Liver (tissue), 8 donors: ENCODE measurements at regions not wholly inside any gene's neighbourhood (a gene's known extent, or its start where the extent isn't known, plus 50 kb on each side); places are given as distances from the start of the nearest gene placed in this dataset.

ENCODE experiments used
- DNase-seq: peaks from one replicate; pipeline ENCODE4 v3.0.0-alpha.2; 2017; ENCODE audit warnings: low spot score
- H3K27ac ChIP-seq, 2 donors: one replicate each; pipeline ENCODE4 v1.7.0; 2013; ENCODE audit warnings: inconsistent platforms in 2 of 2, low read length in 2 of 2, control low read depth in 1 of 2, low read depth in 1 of 2, mild to moderate bottlenecking in 1 of 2
- H3K27me3 ChIP-seq, 4 donors: one replicate each; pipeline versions ENCODE4 v1.6.1 to v1.7.0; 2013; ENCODE audit warnings: low read length in 3 of 4, inconsistent platforms in 1 of 4, mild to moderate bottlenecking in 1 of 4, moderate library complexity in 1 of 4; ENCODE audit not compliant: control insufficient read depth in 4 of 4, insufficient read depth in 4 of 4
- H3K36me3 ChIP-seq, 4 donors: one replicate each; pipeline versions ENCODE4 v1.6.1 to v1.7.0; 2013; ENCODE audit warnings: low read length in 3 of 4, mild to moderate bottlenecking in 3 of 4, low read depth in 1 of 4, moderate library complexity in 1 of 4; ENCODE audit not compliant: control insufficient read depth in 4 of 4, insufficient read depth in 3 of 4
- H3K4me1 ChIP-seq, 4 donors: one replicate each; pipeline versions ENCODE4 v1.6.1 to v1.7.0; 2013; ENCODE audit warnings: low read length in 3 of 4, mild to moderate bottlenecking in 3 of 4, moderate library complexity in 1 of 4; ENCODE audit not compliant: control insufficient read depth in 4 of 4, insufficient read depth in 4 of 4
- H3K4me3 ChIP-seq, 3 donors: one replicate each; pipeline versions ENCODE4 v1.6.1 to v1.7.0; 2013; ENCODE audit warnings: low read length in 3 of 3, control low read depth in 1 of 3, low read depth in 1 of 3, mild to moderate bottlenecking in 1 of 3
- H3K9ac ChIP-seq, 2 donors: one replicate each; pipeline ENCODE4 v1.7.0; 2013; ENCODE audit warnings: low read length in 2 of 2, mild to moderate bottlenecking in 2 of 2, moderate library complexity in 2 of 2, control low read depth in 1 of 2, low read depth in 1 of 2
- H3K9me3 ChIP-seq, 4 donors: one replicate each; pipeline versions ENCODE4 v1.6.1 to v1.7.0; 2013; ENCODE audit warnings: low read length in 3 of 4; ENCODE audit not compliant: control insufficient read depth in 4 of 4
- EGR1 ChIP-seq, 2 donors: IDR thresholded peaks; 2 replicates each; pipeline ENCODE4 v1.6.1; 2016 to 2018; ENCODE audit warnings: antibody characterized with exemption in 2 of 2, low read depth in 2 of 2
- FOXA1 ChIP-seq: IDR thresholded peaks from 2 replicates; pipeline ENCODE4 v1.6.1; 2016; ENCODE audit warnings: antibody characterized with exemption
- FOXA2 ChIP-seq: IDR thresholded peaks from 2 replicates; pipeline ENCODE4 v1.6.1; 2016; ENCODE audit warnings: antibody characterized with exemption
- GABPA ChIP-seq, 2 donors: IDR thresholded peaks in 1 of 2; conservative IDR thresholded peaks in 1 of 2; 2 replicates each; pipeline ENCODE4 v1.6.1; 2016; ENCODE audit warnings: antibody characterized with exemption in 2 of 2, mild to moderate bottlenecking in 1 of 2, moderate library complexity in 1 of 2
- HNF4A ChIP-seq, 2 donors: conservative IDR thresholded peaks; 2 replicates each; pipeline ENCODE4 v1.6.1; 2016; ENCODE audit warnings: antibody characterized with exemption in 2 of 2, mild to moderate bottlenecking in 2 of 2
- HNF4G ChIP-seq: IDR thresholded peaks from 2 replicates; pipeline ENCODE4 v1.6.1; 2016; ENCODE audit warnings: antibody characterized with exemption
- JUND ChIP-seq, 2 donors: IDR thresholded peaks; 2 replicates each; pipeline ENCODE4 v1.6.1; 2016; ENCODE audit warnings: antibody characterized with exemption in 2 of 2
- NR2F2 ChIP-seq: IDR thresholded peaks from 2 replicates; pipeline ENCODE4 v1.6.1; 2016; ENCODE audit warnings: antibody characterized with exemption
- RAD21 ChIP-seq, 2 donors: IDR thresholded peaks; 2 replicates each; pipeline ENCODE4 v1.6.1; 2016; ENCODE audit warnings: antibody characterized with exemption in 2 of 2, mild to moderate bottlenecking in 2 of 2
- RXRA ChIP-seq, 2 donors: IDR thresholded peaks; 2 replicates each; pipeline ENCODE4 v1.6.1; 2017 to 2018; ENCODE audit warnings: antibody characterized with exemption in 2 of 2, mild to moderate bottlenecking in 1 of 2
- SP1 ChIP-seq: IDR thresholded peaks from 2 replicates; pipeline ENCODE4 v1.6.1; 2018; ENCODE audit warnings: antibody characterized with exemption, mild to moderate bottlenecking
- TAF1 ChIP-seq: conservative IDR thresholded peaks from 2 replicates; pipeline ENCODE4 v1.6.1; 2016; ENCODE audit warnings: antibody characterized with exemption, mild to moderate bottlenecking
- YY1 ChIP-seq: IDR thresholded peaks from 2 replicates; pipeline ENCODE4 v1.6.1; 2016; ENCODE audit warnings: antibody characterized with exemption, mild to moderate bottlenecking
- WGBS: extraction: QIAGEN DNeasy Blood & Tissue Kit; methylation state at CpG from one replicate; pipeline ENCODE4 v1.1.7; 2013; 5-methylcytosine and 5-hydroxymethylcytosine counted together
- TF ChIP-seq, protein P1 (sequence below): IDR thresholded peaks from 2 replicates; pipeline ENCODE4 v1.6.1; 2016; ENCODE audit warnings: antibody characterized with exemption
- TF ChIP-seq, protein P2 (sequence below): IDR thresholded peaks from 2 replicates; pipeline ENCODE4 v1.6.1; 2016; ENCODE audit warnings: antibody characterized with exemption, mild to moderate bottlenecking
- TF ChIP-seq, protein P3 (sequence below): IDR thresholded peaks from 2 replicates; pipeline ENCODE4 v1.6.1; 2016; ENCODE audit warnings: antibody characterized with exemption
- TF ChIP-seq, protein P4 (sequence below): fragments of 150-350 bp; IDR thresholded peaks from 2 replicates; pipeline ENCODE4 v1.5.1; 2017; ENCODE audit warnings: improper control_type of control experiment, low read depth, low read length; ENCODE audit not compliant: missing input control
- TF ChIP-seq, protein P5 (sequence below): IDR thresholded peaks from 2 replicates; pipeline ENCODE4 v1.6.1; 2016; ENCODE audit warnings: antibody characterized with exemption
- donor health status: healthy.
- donor health status: healthy.
- donor health status: healthy.
- donor health status: healthy.
- donor health status: healthy.

DNA sequence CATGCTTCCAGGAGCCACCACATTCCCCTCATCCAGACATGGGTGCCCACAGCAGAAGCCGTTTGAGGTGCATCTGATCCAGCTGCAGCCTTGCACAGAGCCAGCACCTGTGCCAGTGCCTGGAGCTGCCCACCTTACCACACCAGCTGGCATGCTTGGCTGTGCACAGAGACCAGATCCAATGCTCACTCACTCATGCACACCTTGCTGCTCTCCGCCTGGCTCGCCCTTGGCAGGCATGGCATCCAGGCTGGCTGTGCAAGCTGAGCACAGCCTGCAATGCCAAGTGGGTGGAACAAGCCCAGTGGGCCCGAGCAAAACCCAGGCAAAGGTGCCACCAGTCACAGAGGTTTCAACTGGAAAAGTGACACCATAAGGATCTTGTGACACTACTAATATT, 66.9 kb upstream of the SEMA3A start:
- Histone ChIP-seq H3K27ac (no peak overlapping the region), H3K36me3 (no peaks in the 10 kb centered on the region), H3K4me1 (no peaks in the 10 kb centered on the region), H3K27me3 (no peaks in the 10 kb centered on the region), H3K9ac (no peak overlapping the region), H3K9me3 (no peaks in the 10 kb centered on the region), H3K4me3 (no peak overlapping the region)
- TF ChIP-seq GABPA (IDR thresholded peaks at IDR 0.05 in 1 of 2, conservative IDR thresholded peaks at IDR 0.05 in 1 of 2) (no peak), HNF4A (conservative IDR thresholded peaks at IDR 0.05) (no peak), FOXA1 (no peak), JUND (IDR thresholded peaks at IDR 0.05) (no peak), RXRA (IDR thresholded peaks at IDR 0.05) (no peak), YY1 (no peak), FOXA2 (no peak), RAD21 (IDR thresholded peaks at IDR 0.05) (no peak), EGR1 (IDR thresholded peaks at IDR 0.05; ENCODE audit: low read depth in 2 of 2) (no peak), HNF4G (no peak), TAF1 (no peak), NR2F2 (no peak), SP1 (no peak)
- TF ChIP-seq, protein P1, sequence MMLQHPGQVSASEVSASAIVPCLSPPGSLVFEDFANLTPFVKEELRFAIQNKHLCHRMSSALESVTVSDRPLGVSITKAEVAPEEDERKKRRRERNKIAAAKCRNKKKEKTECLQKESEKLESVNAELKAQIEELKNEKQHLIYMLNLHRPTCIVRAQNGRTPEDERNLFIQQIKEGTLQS = no peak
- TF ChIP-seq, protein P2, sequence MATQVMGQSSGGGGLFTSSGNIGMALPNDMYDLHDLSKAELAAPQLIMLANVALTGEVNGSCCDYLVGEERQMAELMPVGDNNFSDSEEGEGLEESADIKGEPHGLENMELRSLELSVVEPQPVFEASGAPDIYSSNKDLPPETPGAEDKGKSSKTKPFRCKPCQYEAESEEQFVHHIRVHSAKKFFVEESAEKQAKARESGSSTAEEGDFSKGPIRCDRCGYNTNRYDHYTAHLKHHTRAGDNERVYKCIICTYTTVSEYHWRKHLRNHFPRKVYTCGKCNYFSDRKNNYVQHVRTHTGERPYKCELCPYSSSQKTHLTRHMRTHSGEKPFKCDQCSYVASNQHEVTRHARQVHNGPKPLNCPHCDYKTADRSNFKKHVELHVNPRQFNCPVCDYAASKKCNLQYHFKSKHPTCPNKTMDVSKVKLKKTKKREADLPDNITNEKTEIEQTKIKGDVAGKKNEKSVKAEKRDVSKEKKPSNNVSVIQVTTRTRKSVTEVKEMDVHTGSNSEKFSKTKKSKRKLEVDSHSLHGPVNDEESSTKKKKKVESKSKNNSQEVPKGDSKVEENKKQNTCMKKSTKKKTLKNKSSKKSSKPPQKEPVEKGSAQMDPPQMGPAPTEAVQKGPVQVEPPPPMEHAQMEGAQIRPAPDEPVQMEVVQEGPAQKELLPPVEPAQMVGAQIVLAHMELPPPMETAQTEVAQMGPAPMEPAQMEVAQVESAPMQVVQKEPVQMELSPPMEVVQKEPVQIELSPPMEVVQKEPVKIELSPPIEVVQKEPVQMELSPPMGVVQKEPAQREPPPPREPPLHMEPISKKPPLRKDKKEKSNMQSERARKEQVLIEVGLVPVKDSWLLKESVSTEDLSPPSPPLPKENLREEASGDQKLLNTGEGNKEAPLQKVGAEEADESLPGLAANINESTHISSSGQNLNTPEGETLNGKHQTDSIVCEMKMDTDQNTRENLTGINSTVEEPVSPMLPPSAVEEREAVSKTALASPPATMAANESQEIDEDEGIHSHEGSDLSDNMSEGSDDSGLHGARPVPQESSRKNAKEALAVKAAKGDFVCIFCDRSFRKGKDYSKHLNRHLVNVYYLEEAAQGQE = no peak
- TF ChIP-seq, protein P3, sequence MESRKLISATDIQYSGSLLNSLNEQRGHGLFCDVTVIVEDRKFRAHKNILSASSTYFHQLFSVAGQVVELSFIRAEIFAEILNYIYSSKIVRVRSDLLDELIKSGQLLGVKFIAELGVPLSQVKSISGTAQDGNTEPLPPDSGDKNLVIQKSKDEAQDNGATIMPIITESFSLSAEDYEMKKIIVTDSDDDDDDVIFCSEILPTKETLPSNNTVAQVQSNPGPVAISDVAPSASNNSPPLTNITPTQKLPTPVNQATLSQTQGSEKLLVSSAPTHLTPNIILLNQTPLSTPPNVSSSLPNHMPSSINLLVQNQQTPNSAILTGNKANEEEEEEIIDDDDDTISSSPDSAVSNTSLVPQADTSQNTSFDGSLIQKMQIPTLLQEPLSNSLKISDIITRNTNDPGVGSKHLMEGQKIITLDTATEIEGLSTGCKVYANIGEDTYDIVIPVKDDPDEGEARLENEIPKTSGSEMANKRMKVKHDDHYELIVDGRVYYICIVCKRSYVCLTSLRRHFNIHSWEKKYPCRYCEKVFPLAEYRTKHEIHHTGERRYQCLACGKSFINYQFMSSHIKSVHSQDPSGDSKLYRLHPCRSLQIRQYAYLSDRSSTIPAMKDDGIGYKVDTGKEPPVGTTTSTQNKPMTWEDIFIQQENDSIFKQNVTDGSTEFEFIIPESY = no peak
- no peak for DNase-seq
- 85% methylated on average over 4 of the region's 4 CpGs for WGBS

DNA sequence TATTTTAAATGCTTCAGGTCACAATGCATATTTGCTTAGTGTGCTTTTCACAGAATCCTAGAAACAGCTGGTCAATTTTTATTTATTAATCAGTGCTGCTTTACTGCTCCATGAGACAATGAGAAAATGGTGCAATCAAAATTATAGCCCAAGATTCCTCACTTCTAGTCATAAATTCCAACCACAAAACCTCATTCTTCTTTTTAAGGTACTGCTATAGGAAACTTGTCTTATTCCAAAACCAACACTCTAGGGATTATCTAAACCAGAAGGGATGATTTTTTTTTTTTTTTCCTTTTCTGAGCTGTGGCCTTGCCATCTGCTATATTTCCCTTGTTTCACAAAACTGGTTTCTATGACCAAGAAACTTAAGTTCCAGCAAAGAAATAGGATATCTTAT, 64.0 kb upstream of the SEMA3A start:
- Histone ChIP-seq H3K9ac (no peak overlapping the region), H3K9me3 (no peaks in the 10 kb centered on the region), H3K4me1 (no peaks in the 10 kb centered on the region), H3K27ac (no peak overlapping the region), H3K27me3 (no peaks in the 10 kb centered on the region), H3K4me3 (no peak overlapping the region), H3K36me3 (no peaks in the 10 kb centered on the region)
- TF ChIP-seq, protein P3 = no peak
- TF ChIP-seq JUND (IDR thresholded peaks at IDR 0.05) (no peak), EGR1 (IDR thresholded peaks at IDR 0.05; ENCODE audit: low read depth in 2 of 2) (no peak), RXRA (IDR thresholded peaks at IDR 0.05) (no peak), TAF1 (no peak), HNF4A (conservative IDR thresholded peaks at IDR 0.05) (no peak), HNF4G (no peak), NR2F2 (no peak), FOXA1 (no peak), SP1 (no peak), FOXA2 (no peak), YY1 (no peak)
- TF ChIP-seq, protein P4, sequence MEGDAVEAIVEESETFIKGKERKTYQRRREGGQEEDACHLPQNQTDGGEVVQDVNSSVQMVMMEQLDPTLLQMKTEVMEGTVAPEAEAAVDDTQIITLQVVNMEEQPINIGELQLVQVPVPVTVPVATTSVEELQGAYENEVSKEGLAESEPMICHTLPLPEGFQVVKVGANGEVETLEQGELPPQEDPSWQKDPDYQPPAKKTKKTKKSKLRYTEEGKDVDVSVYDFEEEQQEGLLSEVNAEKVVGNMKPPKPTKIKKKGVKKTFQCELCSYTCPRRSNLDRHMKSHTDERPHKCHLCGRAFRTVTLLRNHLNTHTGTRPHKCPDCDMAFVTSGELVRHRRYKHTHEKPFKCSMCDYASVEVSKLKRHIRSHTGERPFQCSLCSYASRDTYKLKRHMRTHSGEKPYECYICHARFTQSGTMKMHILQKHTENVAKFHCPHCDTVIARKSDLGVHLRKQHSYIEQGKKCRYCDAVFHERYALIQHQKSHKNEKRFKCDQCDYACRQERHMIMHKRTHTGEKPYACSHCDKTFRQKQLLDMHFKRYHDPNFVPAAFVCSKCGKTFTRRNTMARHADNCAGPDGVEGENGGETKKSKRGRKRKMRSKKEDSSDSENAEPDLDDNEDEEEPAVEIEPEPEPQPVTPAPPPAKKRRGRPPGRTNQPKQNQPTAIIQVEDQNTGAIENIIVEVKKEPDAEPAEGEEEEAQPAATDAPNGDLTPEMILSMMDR = no peak
- TF ChIP-seq, protein P2 = no peak
- TF ChIP-seq, protein P5, sequence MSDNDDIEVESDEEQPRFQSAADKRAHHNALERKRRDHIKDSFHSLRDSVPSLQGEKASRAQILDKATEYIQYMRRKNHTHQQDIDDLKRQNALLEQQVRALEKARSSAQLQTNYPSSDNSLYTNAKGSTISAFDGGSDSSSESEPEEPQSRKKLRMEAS = no peak
- TF ChIP-seq, protein P1 = no peak
- no peak for DNase-seq
